Neural cell (in vitro differentiated cells): ENCODE measurements at regions not wholly inside any gene's neighbourhood (a gene's known extent, or its start where the extent isn't known, plus 50 kb on each side); places are given as distances from the start of the nearest gene placed in this dataset.

ENCODE experiments used
- H2AFZ ChIP-seq: fragments of 200-600, 300-800 bp; sonication (generic), shearing (Covaris generic); 2 replicates; pipeline ENCODE4 v1.6.0; 2014; ENCODE audit warnings: low read depth, mild to moderate bottlenecking, antibody characterized with exemption, low read length, moderate library complexity
- H3F3A ChIP-seq: fragments of 200-600 bp; shearing (Covaris generic); 2 replicates; pipeline ENCODE4 v1.6.1; 2016; ENCODE audit warnings: mild to moderate bottlenecking, moderate library complexity, mixed read lengths, antibody characterized with exemption, low read length; ENCODE audit not compliant: insufficient read depth, poor library complexity, severe bottlenecking
- H3K27ac ChIP-seq: fragments of 200-600, 300-800 bp; sonication (generic), shearing (Covaris generic); 2 replicates; pipeline ENCODE4 v1.5.1; 2014; ENCODE audit warnings: mild to moderate bottlenecking, low read length, moderate library complexity
- H3K27me3 ChIP-seq: fragments of 300-800, 200-600 bp; sonication (generic), shearing (Covaris generic); 2 replicates; pipeline ENCODE4 v1.6.0; 2014; ENCODE audit warnings: mild to moderate bottlenecking, low read depth, low read length, moderate library complexity; ENCODE audit not compliant: insufficient read depth
- H3K36me3 ChIP-seq: fragments of 300-800, 200-600 bp; sonication (generic), shearing (Covaris generic); 2 replicates; pipeline ENCODE4 v1.5.1; 2014; ENCODE audit warnings: mild to moderate bottlenecking, antibody characterized with exemption, low read length, moderate library complexity; ENCODE audit not compliant: insufficient read depth
- H3K4me2 ChIP-seq: fragments of 300-800, 200-600 bp; sonication (generic), shearing (Covaris generic); 2 replicates; pipeline ENCODE4 v1.6.0; 2014; ENCODE audit warnings: mild to moderate bottlenecking, low read length
- H3K4me3 ChIP-seq: fragments of 300-800, 200-600 bp; sonication (generic), shearing (Covaris generic); 2 replicates; pipeline ENCODE4 v1.5.1; 2014; ENCODE audit warnings: mild to moderate bottlenecking, low read length, moderate library complexity
- H3K79me2 ChIP-seq: fragments of 200-600 bp; shearing (Covaris generic); replicated peaks from 2 replicates; pipeline ENCODE4 v1.6.0; 2014; ENCODE audit warnings: mild to moderate bottlenecking, low read length, moderate library complexity; ENCODE audit not compliant: insufficient read depth
- H3K9ac ChIP-seq: fragments of 300-800, 200-600 bp; sonication (generic), shearing (Covaris generic); 2 replicates; pipeline ENCODE4 v1.6.1; 2016; ENCODE audit warnings: mild to moderate bottlenecking, low read length, mixed read lengths
- H3K9me2 ChIP-seq: fragments of 200-600 bp; shearing (Covaris generic); 2 replicates; pipeline ENCODE4 v1.6.1; 2016; ENCODE audit warnings: mild to moderate bottlenecking, low read length, mixed read lengths; ENCODE audit not compliant: insufficient read depth
- H3K9me3 ChIP-seq: fragments of 200-600, 300-800 bp; sonication (generic), shearing (Covaris generic); 2 replicates; pipeline ENCODE4 v1.6.1; 2016; ENCODE audit warnings: mild to moderate bottlenecking, mixed run types, low read length, moderate library complexity, mixed read lengths
- H4K20me1 ChIP-seq: fragments of 200-600 bp; shearing (Covaris generic); 2 replicates; pipeline ENCODE4 v1.6.1; 2016; ENCODE audit warnings: mild to moderate bottlenecking, mixed run types; ENCODE audit not compliant: insufficient read depth
- EZH2 ChIP-seq: fragments of 200-600, 300-800 bp; shearing (Covaris generic), sonication (generic); IDR thresholded peaks from 2 replicates; pipeline ENCODE4 v1.6.1; 2014; ENCODE audit warnings: antibody characterized with exemption, low read length, borderline replicate concordance, mild to moderate bottlenecking; ENCODE audit not compliant: insufficient read depth, poor library complexity, severe bottlenecking
- MXI1 ChIP-seq: fragments of 450-650 bp; conservative IDR thresholded peaks from 2 replicates; pipeline ENCODE4 v1.6.1; 2014; ENCODE audit warnings: antibody characterized with exemption, mild to moderate bottlenecking; ENCODE audit not compliant: poor library complexity, severe bottlenecking
- POLR2AphosphoS5 ChIP-seq: IDR thresholded peaks from 2 replicates; pipeline ENCODE4 v1.6.1; 2012
- RAD21 ChIP-seq: fragments of 450-650 bp; conservative IDR thresholded peaks from 2 replicates; pipeline ENCODE4 v1.6.1; 2014; ENCODE audit warnings: antibody characterized with exemption, mild to moderate bottlenecking, moderate library complexity
- REST ChIP-seq: IDR thresholded peaks from 2 replicates; pipeline ENCODE4 v1.6.1; 2012; ENCODE audit warnings: borderline replicate concordance
- SMC3 ChIP-seq: fragments of 450-650 bp; conservative IDR thresholded peaks from 2 replicates; pipeline ENCODE4 v1.6.1; 2014; ENCODE audit warnings: antibody characterized with exemption, mild to moderate bottlenecking, moderate library complexity; ENCODE audit not compliant: poor library complexity
- TAF1 ChIP-seq: IDR thresholded peaks from 2 replicates; pipeline ENCODE4 v1.6.1; 2012; ENCODE audit warnings: low read depth
- TF ChIP-seq, protein P1 (sequence below): fragments of 450-650 bp; IDR thresholded peaks from 2 replicates; pipeline ENCODE4 v1.5.1; 2014; ENCODE audit warnings: antibody characterized with exemption, mild to moderate bottlenecking, moderate library complexity; ENCODE audit not compliant: poor library complexity, severe bottlenecking

- Histone ChIP-seq H3K9me3 (no peaks in the 10 kb centered on the region), H2AFZ (no peak overlapping the region), H3K36me3 (no peaks in the 10 kb centered on the region), H3K79me2 (no peaks in the 10 kb centered on the region), H3K9ac (no peak overlapping the region), H3F3A (no peaks in the 10 kb centered on the region), H3K4me3 (no peak overlapping the region), H3K27ac (no peak overlapping the region), H3K9me2 (no peaks in the 10 kb centered on the region), H3K4me2 (no peak overlapping the region), H4K20me1 (no peaks in the 10 kb centered on the region), H3K27me3 (no peaks in the 10 kb centered on the region)
- TF ChIP-seq TAF1 (no peak), SMC3 (no peak)
Observed at GRCh38 chr3:150081084-150081483, 110.4 kb upstream of the PFN2 start.

DNA sequence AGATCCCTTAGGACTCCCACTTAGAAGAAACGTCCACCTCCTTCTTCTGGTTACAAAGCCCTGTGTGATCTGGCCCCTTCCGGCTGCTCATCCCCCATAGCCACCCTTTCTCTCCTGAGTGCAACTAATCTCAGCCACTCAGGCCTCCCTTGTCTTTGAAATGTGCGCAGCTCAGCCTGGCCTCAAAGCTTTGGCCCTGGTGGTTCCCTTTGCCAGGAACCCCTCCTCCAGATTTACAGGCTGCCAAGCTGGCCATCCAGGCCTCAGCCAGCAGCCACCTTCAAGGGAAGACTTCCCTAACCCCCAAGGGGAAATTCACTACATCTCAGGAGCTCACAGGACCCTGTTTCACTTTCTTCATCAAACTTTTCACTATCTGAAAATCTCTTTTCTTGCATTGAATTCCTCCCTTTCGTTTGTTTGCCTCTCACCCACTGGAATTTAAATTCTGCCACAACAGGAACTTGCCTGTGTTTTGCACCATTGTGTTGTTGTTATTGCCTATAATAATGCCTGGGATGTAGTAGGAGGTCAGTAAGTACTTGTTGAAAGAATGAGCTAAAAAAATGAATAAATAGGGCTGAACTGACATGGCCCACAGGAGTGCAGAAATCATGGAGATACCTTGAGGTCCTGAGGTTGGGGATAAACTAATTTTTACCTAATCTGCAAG lies 109.5 kb upstream of the PFN2 start:
- no peak overlapping the region for H3K4me2 ChIP-seq
- H2AFZ ChIP-seq, result no peak overlapping the region
- H3K4me3 ChIP-seq, result no peak overlapping the region
- H3K36me3 ChIP-seq, result no peaks in the 10 kb centered on the region
- no peaks in the 10 kb centered on the region for H3K9me3 ChIP-seq
- H3K9me2 ChIP-seq, result no peaks in the 10 kb centered on the region
- H3K27me3 ChIP-seq, result no peaks in the 10 kb centered on the region
- TF ChIP-seq RAD21 (no peak), EZH2 (no peak), POLR2AphosphoS5 (no peak), SMC3 (no peak), REST (no peak)
- TF ChIP-seq, protein P1, sequence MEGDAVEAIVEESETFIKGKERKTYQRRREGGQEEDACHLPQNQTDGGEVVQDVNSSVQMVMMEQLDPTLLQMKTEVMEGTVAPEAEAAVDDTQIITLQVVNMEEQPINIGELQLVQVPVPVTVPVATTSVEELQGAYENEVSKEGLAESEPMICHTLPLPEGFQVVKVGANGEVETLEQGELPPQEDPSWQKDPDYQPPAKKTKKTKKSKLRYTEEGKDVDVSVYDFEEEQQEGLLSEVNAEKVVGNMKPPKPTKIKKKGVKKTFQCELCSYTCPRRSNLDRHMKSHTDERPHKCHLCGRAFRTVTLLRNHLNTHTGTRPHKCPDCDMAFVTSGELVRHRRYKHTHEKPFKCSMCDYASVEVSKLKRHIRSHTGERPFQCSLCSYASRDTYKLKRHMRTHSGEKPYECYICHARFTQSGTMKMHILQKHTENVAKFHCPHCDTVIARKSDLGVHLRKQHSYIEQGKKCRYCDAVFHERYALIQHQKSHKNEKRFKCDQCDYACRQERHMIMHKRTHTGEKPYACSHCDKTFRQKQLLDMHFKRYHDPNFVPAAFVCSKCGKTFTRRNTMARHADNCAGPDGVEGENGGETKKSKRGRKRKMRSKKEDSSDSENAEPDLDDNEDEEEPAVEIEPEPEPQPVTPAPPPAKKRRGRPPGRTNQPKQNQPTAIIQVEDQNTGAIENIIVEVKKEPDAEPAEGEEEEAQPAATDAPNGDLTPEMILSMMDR, result no peak
- no peak overlapping the region for H3K9ac ChIP-seq
- H4K20me1 ChIP-seq, result no peaks in the 10 kb centered on the region
- no peak overlapping the region for H3K27ac ChIP-seq
- H3F3A ChIP-seq, result no peaks in the 10 kb centered on the region
- no peaks in the 10 kb centered on the region for H3K79me2 ChIP-seq

GRCh38 chr3:150079029-150079739 lies 108.5 kb upstream of the PFN2 start:
- Histone ChIP-seq H4K20me1 (no peaks in the 10 kb centered on the region), H3K4me2 (no peak overlapping the region), H3K36me3 (no peaks in the 10 kb centered on the region), H3K4me3 (no peak overlapping the region), H3F3A (no peaks in the 10 kb centered on the region), H3K27me3 (no peaks in the 10 kb centered on the region), H3K9me2 (no peaks in the 10 kb centered on the region), H2AFZ (no peak overlapping the region), H3K79me2 (no peaks in the 10 kb centered on the region), H3K27ac (no peak overlapping the region), H3K9ac (no peak overlapping the region), H3K9me3 (no peaks in the 10 kb centered on the region)
- no peak for TF ChIP-seq RAD21
- TF ChIP-seq MXI1, result no peak
- no peak for TF ChIP-seq REST
- TF ChIP-seq POLR2AphosphoS5, result no peak
- TF ChIP-seq EZH2, result no peak
